CD1c-positive myeloid dendritic cell (primary cell): ENCODE measurements at regions not wholly inside any gene's neighbourhood (a gene's known extent, or its start where the extent isn't known, plus 50 kb on each side); places are given as distances from the start of the nearest gene placed in this dataset.
A peak's percentile ranks its signal among the peaks of the same experiment; 100 is the strongest.
"Not testable (repeated sequence)": the region's sequence is repeated elsewhere in the genome, so short reads cannot be mapped to it uniquely, and the experiment has no call there.

Experiments
- DNase-seq: peaks from one replicate; pipeline ENCODE4 v3.0.0-alpha.2; 2016; ENCODE audit errors: extremely low spot score

GRCh38 chr14:71776471-71777360, 155.5 kb upstream of the RGS6 start:
- no peak for DNase-seq

GRCh38 chr14:71780075-71780474, 152.2 kb upstream of the RGS6 start:
- no peak for DNase-seq

- no peak for DNase-seq
Observed at GRCh38 chr14:71780822-71781221, 151.4 kb upstream of the RGS6 start.

GRCh38 chr14:71783088-71783487, 149.1 kb upstream of the RGS6 start:
- no peak for DNase-seq

- no peak for DNase-seq
Observed at GRCh38 chr14:71783786-71784185, 148.4 kb upstream of the RGS6 start.

GRCh38 chr14:71789005-71789404, 143.2 kb upstream of the RGS6 start:
- DNase-seq, result no peak

GRCh38 chr14:71799841-71800240, 132.4 kb upstream of the RGS6 start:
- DNase-seq, result no peak

- no peak for DNase-seq
Observed at GRCh38 chr14:71800878-71801277, 131.4 kb upstream of the RGS6 start.

- DNase-seq, result no peak
Observed at GRCh38 chr14:71803539-71804260, 128.5 kb upstream of the RGS6 start.

- no peak for DNase-seq
Observed at GRCh38 chr14:71804992-71805391, 127.2 kb upstream of the RGS6 start.

- not testable (repeated sequence) for DNase-seq
Observed at GRCh38 chr14:71807049-71807448, 125.2 kb upstream of the RGS6 start.

GRCh38 chr14:71810800-71811199, 121.4 kb upstream of the RGS6 start:
- not testable (repeated sequence) for DNase-seq

- DNase-seq, result no peak
Observed at GRCh38 chr14:71812693-71813092, 119.5 kb upstream of the RGS6 start.

GRCh38 chr14:71815110-71815509, 117.1 kb upstream of the RGS6 start:
- no peak for DNase-seq

- no peak for DNase-seq
Observed at GRCh38 chr14:71824816-71825215, 107.4 kb upstream of the RGS6 start.

GRCh38 chr14:71833476-71833875, 98.8 kb upstream of the RGS6 start:
- no peak for DNase-seq

GRCh38 chr14:71834284-71835204, 97.7 kb upstream of the RGS6 start:
- DNase-seq, result no peak

- peak; percentile 6 for DNase-seq
Observed at GRCh38 chr14:71852181-71852580, 80.0 kb upstream of the RGS6 start.

- peak; percentile 40 for DNase-seq
Observed at GRCh38 chr14:71855399-71856036, 76.7 kb upstream of the RGS6 start.

- DNase-seq, result no peak
Observed at GRCh38 chr14:71856199-71856919, 75.9 kb upstream of the RGS6 start.

- DNase-seq, result no peak
Observed at GRCh38 chr14:71863049-71863448, 69.2 kb upstream of the RGS6 start.
